Upper lobe of right lung (tissue), 1 donor: ENCODE measurements at regions not wholly inside any gene's neighbourhood (a gene's known extent, or its start where the extent isn't known, plus 50 kb on each side); places are given as distances from the start of the nearest gene placed in this dataset.

ENCODE experiments used
- ATAC-seq: fragments of 200-7000 bp; cut with Tn5 transposase; one replicate; pipeline ENCODE4 v1.9.1; 2020; ENCODE audit warnings: mild to moderate bottlenecking, moderate library complexity
- DNase-seq: peaks from one replicate; pipeline ENCODE4 v3.0.0-alpha.2; 2020
- H3K27ac ChIP-seq: fragments of 200-600 bp; one replicate; pipeline ENCODE4 v1.8.0; 2022
- H3K27me3 ChIP-seq: fragments of 200-600 bp; one replicate; pipeline ENCODE4 v1.8.0; 2022; ENCODE audit warnings: mild to moderate bottlenecking
- H3K36me3 ChIP-seq: fragments of 200-600 bp; one replicate; pipeline ENCODE4 v1.8.0; 2022
- H3K4me1 ChIP-seq: fragments of 200-600 bp; one replicate; pipeline ENCODE4 v1.8.0; 2022
- H3K4me3 ChIP-seq: fragments of 200-600 bp; one replicate; pipeline ENCODE4 v1.8.0; 2022; ENCODE audit warnings: mild to moderate bottlenecking
- H3K9me3 ChIP-seq: fragments of 200-600 bp; one replicate; pipeline ENCODE4 v1.8.0; 2022
- CTCF ChIP-seq: fragments of 200-600 bp; IDR thresholded peaks from one replicate; pipeline ENCODE4 v1.8.0; 2022; ENCODE audit warnings: antibody characterized with exemption
- intact Hi-C: fragments of 100-400 bp; cut with DNase I; formaldehyde crosslinking; loops from one replicate; pipeline ENCODE4 v1.11.0; 2022
- donor health status: DM: no; HTN: yes; CAD: no; lungs with severe emphysema.

GRCh38 chr11:70587075-70587389 is 188.7 kb downstream of the CTTN start:
- TF ChIP-seq CTCF = no peak
- H3K4me1 ChIP-seq = no peaks in the 10 kb centered on the region

GRCh38 chr11:70590356-70590991 is 192.1 kb downstream of the CTTN start:
- H3K36me3 ChIP-seq = no peaks in the 10 kb centered on the region
- no peak overlapping the region for H3K27ac ChIP-seq
- no peak for DNase-seq
- no peaks in the 10 kb centered on the region for H3K9me3 ChIP-seq
- intact Hi-C loops = no loop called here
- no peak for ATAC-seq
- H3K27me3 ChIP-seq = no peaks in the 10 kb centered on the region
- no peak overlapping the region for H3K4me3 ChIP-seq
- no peak for TF ChIP-seq CTCF
- H3K4me1 ChIP-seq = no peaks in the 10 kb centered on the region

More at GRCh38 chr11:70587075-70587389, 188.7 kb downstream of the CTTN start:
- H3K27me3 ChIP-seq = no peaks in the 10 kb centered on the region
- no peak overlapping the region for H3K27ac ChIP-seq
- H3K4me3 ChIP-seq = no peak overlapping the region
- H3K36me3 ChIP-seq = no peaks in the 10 kb centered on the region
- DNase-seq = no peak
- no peak for ATAC-seq
- intact Hi-C loops = no loop called here
- H3K9me3 ChIP-seq = no peaks in the 10 kb centered on the region

GRCh38 chr11:70592641-70593165 is 194.4 kb downstream of the CTTN start:
- Histone ChIP-seq H3K4me1 (no peaks in the 10 kb centered on the region), H3K9me3 (no peaks in the 10 kb centered on the region), H3K36me3 (no peaks in the 10 kb centered on the region), H3K4me3 (no peak overlapping the region), H3K27me3 (no peaks in the 10 kb centered on the region), H3K27ac (no peak overlapping the region)
- ATAC-seq (no peak), DNase-seq (no peak)
- no peak for TF ChIP-seq CTCF
- intact Hi-C loops = no loop called here

- DNase-seq = no peak
- intact Hi-C loops = no loop called here
- no peak overlapping the region for H3K4me3 ChIP-seq
- no peak for TF ChIP-seq CTCF
- H3K9me3 ChIP-seq = no peaks in the 10 kb centered on the region
- H3K36me3 ChIP-seq = no peaks in the 10 kb centered on the region
- no peaks in the 10 kb centered on the region for H3K4me1 ChIP-seq
- peak; percentile 56 for ATAC-seq
- no peaks in the 10 kb centered on the region for H3K27me3 ChIP-seq
- H3K27ac ChIP-seq = no peak overlapping the region
These were observed 195.2 kb downstream of the CTTN start for GRCh38 chr11:70593446-70593983.

GRCh38 chr11:70594031-70594430 is 195.7 kb downstream of the CTTN start:
- no peak overlapping the region for H3K4me3 ChIP-seq
- intact Hi-C loops = no loop called here
- no peak for ATAC-seq

More at GRCh38 chr11:70594031-70594430, 195.7 kb downstream of the CTTN start:
- no peak overlapping the region for H3K27ac ChIP-seq
- TF ChIP-seq CTCF = no peak
- H3K4me1 ChIP-seq = no peaks in the 10 kb centered on the region
- H3K36me3 ChIP-seq = no peaks in the 10 kb centered on the region
- H3K9me3 ChIP-seq = no peaks in the 10 kb centered on the region
- no peak for DNase-seq
- no peaks in the 10 kb centered on the region for H3K27me3 ChIP-seq
